Muscle layer of duodenum (tissue), 2 donors: ENCODE measurements at regions not wholly inside any gene's neighbourhood (a gene's known extent, or its start where the extent isn't known, plus 50 kb on each side); places are given as distances from the start of the nearest gene placed in this dataset.

ENCODE experiments used
- H3K27ac ChIP-seq: one replicate; pipeline ENCODE4 v1.7.0; 2013; ENCODE audit warnings: mild to moderate bottlenecking, low read length
- H3K27me3 ChIP-seq: one replicate; pipeline ENCODE4 v1.7.0; 2013; ENCODE audit warnings: low read depth, mild to moderate bottlenecking, control low read depth, low read length
- H3K36me3 ChIP-seq, 2 donors: one replicate each; pipeline ENCODE4 v1.7.0; 2013; ENCODE audit warnings: low read length in 2 of 2, control low read depth in 1 of 2, mild to moderate bottlenecking in 1 of 2; ENCODE audit not compliant: insufficient read depth in 2 of 2, control insufficient read depth in 1 of 2
- H3K4me1 ChIP-seq, 2 donors: one replicate each; pipeline ENCODE4 v1.7.0; 2013; ENCODE audit warnings: low read length in 2 of 2, mild to moderate bottlenecking in 2 of 2, control low read depth in 1 of 2, moderate library complexity in 1 of 2; ENCODE audit not compliant: insufficient read depth in 2 of 2, control insufficient read depth in 1 of 2
- H3K4me3 ChIP-seq, 2 donors: one replicate each; pipeline ENCODE4 v1.7.0; 2013; ENCODE audit warnings: low read length in 2 of 2, low read depth in 1 of 2, mild to moderate bottlenecking in 1 of 2
- H3K9me3 ChIP-seq, 2 donors: one replicate each; pipeline ENCODE4 v1.7.0; 2013; ENCODE audit warnings: low read length in 2 of 2, control low read depth in 1 of 2, mild to moderate bottlenecking in 1 of 2; ENCODE audit not compliant: control insufficient read depth in 1 of 2
- donor health status: healthy.

DNA sequence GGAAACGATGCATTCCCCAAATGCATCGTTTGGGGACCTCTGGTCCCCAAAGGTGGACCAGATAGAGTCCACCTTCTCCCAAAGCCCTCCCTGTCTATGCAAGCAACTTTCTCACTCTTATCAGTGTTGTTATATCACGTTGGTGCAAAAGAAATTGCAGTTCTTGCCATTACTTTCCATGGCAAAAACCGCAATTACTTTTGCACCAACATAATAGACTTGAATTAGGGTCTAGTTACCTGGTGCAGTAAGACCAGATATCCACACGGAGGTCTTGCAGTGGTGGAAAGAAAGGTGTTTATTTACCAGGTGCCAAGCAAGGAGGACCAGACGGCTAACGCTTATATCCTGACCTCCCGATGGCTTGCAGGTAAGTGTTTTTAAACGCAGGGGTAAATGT is 129.0 kb downstream of the MIAT start:
- Histone ChIP-seq H3K4me3 (no peak overlapping the region), H3K4me1 (no peaks in the 10 kb centered on the region), H3K36me3 (peaks cover under 1 to 22% of the 10 kb centered on the region in 2 donors), H3K27ac (no peak overlapping the region), H3K9me3 (no peaks in the 10 kb centered on the region), H3K27me3 (no peaks in the 10 kb centered on the region)

GRCh38 chr22:26789951-26790350 is 132.6 kb downstream of the MIAT start:
- Histone ChIP-seq H3K36me3 (peaks cover 6 to 7% of the 10 kb centered on the region in 2 donors), H3K27ac (no peak overlapping the region), H3K27me3 (no peaks in the 10 kb centered on the region), H3K9me3 (no peaks in the 10 kb centered on the region), H3K4me1 (no peaks in the 10 kb centered on the region), H3K4me3 (no peak overlapping the region)

DNA sequence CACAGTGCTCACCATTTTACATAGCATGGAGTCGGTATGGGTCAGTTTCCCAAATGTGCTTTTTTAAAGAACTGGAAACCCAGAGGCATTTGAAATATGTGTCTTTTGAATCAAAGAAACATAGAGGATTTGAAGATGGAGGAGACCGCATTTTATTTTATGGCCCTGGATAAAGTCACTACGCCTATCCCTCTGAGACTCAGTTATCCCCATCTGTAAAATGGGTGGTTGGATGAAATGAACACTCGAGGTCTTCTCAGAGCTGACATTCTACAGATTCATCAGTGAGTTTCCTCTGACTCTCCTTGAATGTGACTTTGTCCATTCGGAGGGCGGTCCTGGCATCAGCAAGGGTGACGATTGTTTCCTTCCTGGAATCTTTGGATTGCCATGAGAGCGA is 135.1 kb downstream of the MIAT start:
- Histone ChIP-seq H3K9me3 (no peaks in the 10 kb centered on the region), H3K27me3 (no peaks in the 10 kb centered on the region), H3K27ac (no peak overlapping the region), H3K4me3 (no peak overlapping the region), H3K4me1 (no peaks in the 10 kb centered on the region), H3K36me3 (peaks cover 6 to 7% of the 10 kb centered on the region in 2 donors)

- H3K27me3 ChIP-seq = no peaks in the 10 kb centered on the region
- no peaks in the 10 kb centered on the region for H3K4me1 ChIP-seq
- H3K9me3 ChIP-seq = no peaks in the 10 kb centered on the region
- H3K4me3 ChIP-seq = no peak overlapping the region
- peaks cover 0 to 5% of the 10 kb centered on the region in 2 donors for H3K36me3 ChIP-seq
- H3K27ac ChIP-seq = no peak overlapping the region
Observed at GRCh38 chr22:26796785-26797184, 139.4 kb downstream of the MIAT start.

GRCh38 chr22:26797910-26798309 is 140.5 kb downstream of the MIAT start:
- H3K4me1 ChIP-seq = no peaks in the 10 kb centered on the region
- no peaks in the 10 kb centered on the region for H3K9me3 ChIP-seq
- H3K36me3 ChIP-seq = peaks cover 0 to 5% of the 10 kb centered on the region in 2 donors
- no peak overlapping the region for H3K27ac ChIP-seq
- no peaks in the 10 kb centered on the region for H3K27me3 ChIP-seq
- no peak overlapping the region for H3K4me3 ChIP-seq

DNA sequence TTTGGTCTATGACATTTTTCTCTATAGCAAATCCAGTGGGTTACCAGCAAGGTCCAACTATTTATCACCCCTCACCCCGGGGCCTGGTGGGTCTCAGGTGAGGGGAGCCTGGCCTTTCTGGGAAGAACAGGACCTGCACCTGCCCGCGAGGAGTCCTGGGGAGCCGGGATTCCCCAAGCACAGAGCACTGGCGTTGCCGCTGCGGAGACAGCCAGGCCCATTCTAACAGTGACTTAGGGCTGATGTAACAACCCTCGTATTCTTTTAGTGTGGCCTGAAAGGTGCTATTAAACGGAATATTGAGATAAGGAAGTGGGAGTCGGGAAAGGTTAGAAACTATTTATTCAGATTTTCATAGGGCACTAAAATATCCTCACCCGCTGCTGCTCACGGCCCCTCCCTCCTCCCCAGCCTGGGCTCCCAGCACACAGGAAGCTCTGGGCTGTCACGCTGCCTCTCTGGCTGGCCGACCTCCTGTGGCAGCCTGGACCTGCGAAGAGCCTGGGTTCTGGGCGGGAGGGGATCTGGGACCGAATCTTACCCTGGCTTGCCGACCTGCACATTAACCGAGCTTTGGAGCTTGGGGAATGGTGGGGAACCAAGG is 141.2 kb downstream of the MIAT start:
- H3K27ac ChIP-seq = no peak overlapping the region
- no peaks in the 10 kb centered on the region for H3K9me3 ChIP-seq
- no peaks in the 10 kb centered on the region for H3K27me3 ChIP-seq
- no peaks in the 10 kb centered on the region for H3K36me3 ChIP-seq
- no peak overlapping the region for H3K4me3 ChIP-seq
- no peaks in the 10 kb centered on the region for H3K4me1 ChIP-seq

DNA sequence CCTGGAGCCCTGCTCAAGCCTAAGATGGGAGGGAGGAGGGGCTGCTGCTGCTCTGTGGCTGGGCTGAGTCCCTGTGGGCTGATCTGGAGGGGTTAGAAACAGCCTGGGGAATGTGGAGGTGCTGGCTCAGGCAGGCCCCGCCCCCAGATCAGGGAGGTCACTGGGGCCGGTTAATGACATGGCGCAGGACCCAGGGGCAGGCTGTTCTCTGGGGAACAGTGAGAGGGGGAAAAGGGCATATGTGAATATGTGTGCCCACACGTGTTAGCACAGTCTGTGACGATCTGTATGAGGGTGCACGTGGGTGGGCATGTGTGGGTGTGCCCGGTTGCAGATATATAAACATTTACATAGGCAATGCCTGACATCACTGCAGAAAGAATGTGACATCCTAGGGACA is 143.5 kb downstream of the MIAT start:
- no peaks in the 10 kb centered on the region for H3K9me3 ChIP-seq
- no peak overlapping the region for H3K4me3 ChIP-seq
- no peaks in the 10 kb centered on the region for H3K36me3 ChIP-seq
- no peaks in the 10 kb centered on the region for H3K4me1 ChIP-seq
- H3K27me3 ChIP-seq = no peaks in the 10 kb centered on the region
- no peak overlapping the region for H3K27ac ChIP-seq

GRCh38 chr22:26801449-26801848 is 144.1 kb downstream of the MIAT start:
- no peaks in the 10 kb centered on the region for H3K9me3 ChIP-seq
- no peak overlapping the region for H3K27ac ChIP-seq
- H3K27me3 ChIP-seq = no peaks in the 10 kb centered on the region
- no peaks in the 10 kb centered on the region for H3K4me1 ChIP-seq
- no peak overlapping the region for H3K4me3 ChIP-seq
- H3K36me3 ChIP-seq = no peaks in the 10 kb centered on the region

DNA sequence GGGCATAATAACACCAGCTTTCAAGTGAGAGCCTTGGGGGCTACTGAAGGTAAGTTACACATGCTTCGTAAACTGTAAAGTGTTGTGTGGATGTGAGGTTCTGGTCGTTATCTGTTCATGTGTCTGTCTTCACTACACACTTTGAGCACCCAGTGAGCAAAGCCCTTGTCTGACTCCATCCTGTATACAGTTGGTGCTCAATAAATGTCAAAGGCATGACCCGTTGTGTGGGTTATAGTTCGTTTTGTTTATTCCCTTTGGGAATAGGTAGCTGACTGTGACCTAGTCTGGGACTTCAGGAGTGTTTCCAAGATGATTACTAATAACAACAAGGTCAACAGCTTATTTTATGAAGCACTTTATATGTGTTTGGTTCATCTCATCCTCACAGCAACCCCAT is 146.9 kb downstream of the MIAT start:
- no peak overlapping the region for H3K27ac ChIP-seq
- no peaks in the 10 kb centered on the region for H3K27me3 ChIP-seq
- H3K4me3 ChIP-seq = no peak overlapping the region
- H3K36me3 ChIP-seq = no peaks in the 10 kb centered on the region
- H3K4me1 ChIP-seq = no peaks in the 10 kb centered on the region
- H3K9me3 ChIP-seq = no peaks in the 10 kb centered on the region

DNA sequence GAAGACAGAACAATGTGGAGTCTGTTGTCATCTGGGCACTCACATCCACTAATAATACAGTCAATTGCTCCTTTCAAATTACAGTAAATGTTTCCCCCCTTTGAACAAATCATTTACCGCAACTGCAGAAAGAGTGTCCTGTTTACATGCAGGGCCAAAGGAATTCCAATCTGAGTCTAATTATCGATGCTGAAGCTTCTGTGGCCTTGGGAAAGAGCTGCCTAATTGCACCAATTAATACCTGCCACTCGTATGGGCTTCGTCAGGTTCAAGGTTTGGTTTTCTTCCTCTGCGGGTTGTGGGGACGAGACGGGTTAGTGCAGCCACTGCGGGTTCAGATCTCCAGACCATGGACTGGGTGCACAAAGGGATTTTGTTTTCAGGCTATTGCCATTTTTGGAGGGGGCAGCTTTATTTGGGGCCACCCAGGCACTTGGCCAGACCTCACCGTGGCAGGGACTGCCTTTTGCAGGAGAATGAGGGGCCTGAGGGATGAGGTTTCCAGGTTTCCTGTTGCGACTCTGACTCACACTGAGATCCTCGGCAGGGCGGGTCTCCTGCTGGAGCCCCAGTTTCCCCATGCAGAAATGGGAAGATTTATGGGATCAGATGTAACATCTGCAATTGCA is 147.6 kb downstream of the MIAT start:
- Histone ChIP-seq H3K4me3 (no peak overlapping the region), H3K4me1 (no peaks in the 10 kb centered on the region), H3K9me3 (no peaks in the 10 kb centered on the region), H3K27ac (no peak overlapping the region), H3K36me3 (no peaks in the 10 kb centered on the region), H3K27me3 (no peaks in the 10 kb centered on the region)

GRCh38 chr22:26806445-26807175 is 149.2 kb downstream of the MIAT start:
- Histone ChIP-seq H3K27ac (no peak overlapping the region), H3K4me3 (no peak overlapping the region), H3K9me3 (no peaks in the 10 kb centered on the region), H3K4me1 (no peaks in the 10 kb centered on the region), H3K36me3 (no peaks in the 10 kb centered on the region), H3K27me3 (no peaks in the 10 kb centered on the region)
